Muscle of arm (tissue), 1 donor: ENCODE measurements at regions not wholly inside any gene's neighbourhood (a gene's known extent, or its start where the extent isn't known, plus 50 kb on each side); places are given as distances from the start of the nearest gene placed in this dataset.
"Not testable (repeated sequence)": the region's sequence is repeated elsewhere in the genome, so short reads cannot be mapped to it uniquely, and the experiment has no call there.

ENCODE experiments used
- DNase-seq: peaks from one replicate; pipeline ENCODE4 v3.0.0-alpha.2; 2013

DNA sequence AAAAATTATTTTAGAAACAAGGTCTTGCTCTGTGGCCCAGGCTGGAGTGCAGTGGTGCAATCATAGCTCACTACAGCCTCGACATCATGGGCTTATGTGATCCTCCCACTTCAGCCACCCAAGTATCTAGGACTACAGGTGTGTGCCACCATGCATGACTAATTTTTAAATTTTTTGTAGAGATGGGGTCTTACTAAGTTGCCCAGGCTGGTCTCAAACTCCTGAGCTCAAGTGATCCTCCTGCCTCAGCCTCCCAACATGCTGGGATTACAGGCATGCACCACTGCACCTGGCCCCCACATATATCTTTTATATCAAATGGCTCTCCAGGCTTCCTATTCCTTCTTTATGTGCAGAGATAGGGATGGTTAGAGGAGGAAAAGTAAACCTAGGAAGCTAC, 91.2 kb upstream of the SVIL start:
- DNase-seq = not testable (repeated sequence)

DNA sequence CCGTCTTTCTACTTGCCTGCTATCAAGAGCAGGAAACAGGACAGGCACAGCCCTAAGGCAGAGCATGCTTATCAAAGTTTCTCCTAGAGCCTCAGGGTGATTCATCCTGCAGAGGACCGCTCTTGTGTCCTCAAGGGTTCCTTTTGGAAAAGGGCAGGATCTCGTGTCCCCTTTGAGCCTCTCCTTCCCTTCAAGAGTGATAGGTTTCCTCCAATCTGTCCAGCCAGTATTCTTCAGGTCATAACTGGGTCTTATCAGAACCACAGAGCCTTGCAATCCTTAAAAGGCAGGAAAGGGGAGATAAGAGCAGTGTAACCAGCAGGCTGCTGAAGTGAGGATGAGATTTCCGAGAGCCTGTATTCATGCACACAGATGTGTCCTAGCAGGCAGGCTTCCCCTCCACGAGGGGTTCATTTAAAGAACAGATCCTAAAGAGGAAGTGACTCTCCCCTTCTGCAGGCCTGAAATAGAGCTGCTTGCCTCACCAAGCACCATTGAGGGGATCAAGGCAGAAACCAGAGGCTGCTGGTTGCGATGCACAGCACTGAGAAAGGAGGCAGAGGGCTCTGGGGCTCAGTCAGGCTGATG, 90.5 kb upstream of the SVIL start:
- no peak for DNase-seq

- no peak for DNase-seq
These were observed 89.0 kb upstream of the SVIL start for GRCh38 chr10:29723726-29724125.

DNA sequence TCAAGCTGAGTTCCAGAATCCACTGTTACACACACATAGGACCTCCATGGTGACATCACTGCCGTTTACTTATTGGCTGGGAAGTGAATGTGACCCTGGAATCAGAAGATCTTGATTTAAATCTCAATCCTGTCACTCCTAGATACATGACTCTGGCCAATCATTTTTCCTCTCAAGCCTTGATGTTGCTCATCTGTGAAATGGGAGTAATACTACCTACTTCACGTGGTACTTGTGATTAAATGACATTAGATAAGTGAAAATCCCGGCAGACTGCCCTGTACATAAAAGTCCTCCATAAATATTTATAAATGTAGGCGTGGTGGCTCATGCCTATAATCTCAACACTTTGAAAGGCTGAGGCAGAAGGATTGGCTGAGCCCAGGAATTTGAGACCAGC, 88.0 kb upstream of the SVIL start:
- DNase-seq = no peak

- no peak for DNase-seq
These were observed 85.4 kb upstream of the SVIL start for GRCh38 chr10:29720149-29720548.

DNA sequence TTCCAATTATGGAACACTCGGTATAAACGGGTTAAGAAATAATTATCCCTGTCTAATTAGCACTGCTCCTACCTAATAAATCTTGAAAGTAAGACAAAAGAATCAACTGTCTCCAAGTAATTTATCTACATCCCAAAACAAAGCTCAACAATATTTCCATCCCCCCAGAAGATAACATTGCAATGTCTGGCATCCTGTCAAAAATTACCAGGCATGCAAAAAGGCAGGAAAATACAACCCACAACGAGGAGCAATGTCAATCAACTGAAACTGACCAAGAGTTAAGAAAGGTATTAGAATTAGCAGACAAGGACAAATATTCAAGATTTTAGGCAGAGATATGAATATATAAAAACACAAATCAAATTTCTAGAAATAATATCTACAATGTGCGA, 84.5 kb upstream of the SVIL start:
- DNase-seq = no peak

- no peak for DNase-seq
These were observed 80.5 kb upstream of the SVIL start for GRCh38 chr10:29715296-29715695.

GRCh38 chr10:29714096-29714874, 79.5 kb upstream of the SVIL start:
- DNase-seq = no peak

DNA sequence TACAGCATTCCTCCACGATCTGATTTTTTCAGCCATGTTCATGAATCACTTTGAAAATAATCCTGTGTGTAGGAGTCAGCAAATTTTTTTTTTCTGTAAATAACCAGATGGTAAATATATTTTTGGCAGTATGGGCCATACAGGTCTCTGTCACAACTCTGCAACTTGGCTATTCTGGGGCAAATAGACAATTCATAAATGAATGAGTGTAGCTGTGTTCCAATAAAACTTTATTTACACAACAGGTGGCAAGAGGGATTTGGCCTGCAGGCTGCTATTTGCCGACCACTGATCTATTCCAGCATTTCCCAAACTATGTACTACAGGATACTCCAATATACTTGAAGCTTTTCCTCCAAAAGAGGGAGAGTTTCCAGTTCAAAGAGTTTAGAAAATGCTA, 78.7 kb upstream of the SVIL start:
- no peak for DNase-seq

DNA sequence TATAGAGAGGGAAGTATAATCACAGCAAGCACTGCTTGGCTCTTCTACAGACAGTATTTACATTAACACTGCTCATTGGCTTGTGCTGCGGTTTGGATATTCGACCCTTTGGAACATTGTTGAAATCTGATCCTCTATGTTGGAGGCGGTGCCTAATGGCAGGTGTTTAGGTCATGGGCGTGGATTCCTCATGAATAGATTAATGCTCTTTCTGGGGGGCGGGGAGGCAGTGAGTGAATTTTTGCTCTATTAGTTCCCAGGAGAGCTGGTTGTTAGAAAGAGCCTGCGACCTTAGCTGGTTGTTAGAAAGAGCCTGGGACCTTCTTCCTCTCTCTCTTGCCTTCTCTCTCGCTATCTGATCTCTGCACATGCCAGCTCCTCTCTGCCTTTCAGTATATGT, 77.3 kb upstream of the SVIL start:
- no peak for DNase-seq

GRCh38 chr10:29710128-29710527, 75.4 kb upstream of the SVIL start:
- DNase-seq = no peak

- no peak for DNase-seq
These were observed 74.8 kb upstream of the SVIL start for GRCh38 chr10:29709484-29710002.

GRCh38 chr10:29703271-29703670, 68.5 kb upstream of the SVIL start:
- DNase-seq = no peak

DNA sequence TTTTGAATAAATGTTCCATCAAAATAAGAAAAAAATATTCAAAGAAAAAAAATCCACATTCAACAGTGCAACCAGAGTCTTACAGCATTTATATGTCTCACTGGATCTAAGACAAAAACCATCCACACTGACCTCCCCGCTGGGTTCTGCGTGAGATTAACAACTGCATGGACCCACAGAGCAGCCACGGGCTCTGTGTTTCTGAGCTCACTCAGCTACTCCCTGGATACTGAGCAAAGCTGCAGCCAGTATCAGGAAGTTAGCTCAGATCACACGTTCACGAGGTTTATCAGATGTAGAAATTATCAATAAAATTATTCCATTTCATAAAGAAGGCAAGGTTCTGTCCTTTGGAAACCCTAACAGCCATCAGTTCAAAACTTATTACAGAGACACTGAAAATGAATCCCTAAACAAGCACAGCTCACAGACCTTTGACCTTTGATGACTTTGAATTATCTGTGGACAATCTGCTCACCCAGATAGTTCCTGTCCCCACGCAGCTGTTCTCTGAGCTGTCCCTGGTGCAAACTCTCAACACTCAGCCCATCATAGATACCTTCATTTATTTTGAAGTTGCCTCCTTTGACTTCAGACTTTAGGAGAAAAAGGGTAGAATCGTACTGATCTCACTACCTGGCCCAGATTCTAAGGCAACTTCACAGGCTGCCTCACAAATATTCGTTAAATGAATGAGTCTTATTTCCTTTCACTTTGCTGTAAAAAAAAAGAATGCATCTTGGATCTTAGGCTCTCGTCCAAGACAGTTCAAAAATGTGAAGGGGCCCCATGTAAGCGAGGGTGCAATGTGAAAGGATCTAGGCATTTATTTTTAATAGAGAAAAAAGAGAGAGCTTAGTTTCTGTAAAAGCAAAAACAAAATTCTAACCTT, 67.7 kb upstream of the SVIL start:
- peak; percentile 35 for DNase-seq

DNA sequence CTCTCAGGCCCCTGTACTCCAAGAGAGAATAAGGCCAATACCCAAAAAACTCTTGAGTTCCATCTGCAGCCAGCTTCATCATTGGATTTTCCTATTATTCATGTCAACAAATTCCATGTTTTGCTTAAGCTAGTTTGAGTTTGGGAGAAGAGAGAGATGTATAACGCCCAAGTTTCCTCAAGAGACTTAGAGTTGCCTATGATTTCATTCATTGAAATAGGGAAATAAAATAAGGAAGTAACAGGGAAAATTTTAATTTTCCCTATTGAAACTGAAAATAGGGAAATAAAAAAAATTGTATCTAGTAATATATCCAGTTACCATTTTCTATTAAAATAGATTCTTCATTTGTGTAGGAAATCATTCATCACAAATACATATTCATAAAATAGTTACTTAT, 66.5 kb upstream of the SVIL start:
- DNase-seq = no peak

DNA sequence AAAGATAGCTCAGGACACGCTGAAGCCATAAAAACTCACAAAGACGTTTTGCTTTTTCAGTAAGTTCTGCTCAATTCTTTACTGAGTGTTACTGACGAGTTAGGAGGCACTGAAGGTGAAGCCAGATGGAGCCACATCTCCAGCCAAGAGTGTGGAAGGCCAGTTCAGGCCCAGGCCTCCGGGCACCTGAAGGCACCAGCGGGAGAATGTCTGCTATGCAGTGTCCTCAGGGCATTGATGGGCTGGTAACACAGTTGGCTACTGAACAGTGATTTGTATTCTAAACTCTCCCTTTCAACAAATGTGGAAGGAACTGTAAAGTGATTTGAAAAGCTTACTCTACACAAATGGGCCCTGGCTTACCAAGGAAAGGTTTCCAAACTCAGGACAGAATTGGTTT, 64.8 kb upstream of the SVIL start:
- DNase-seq = no peak

- no peak for DNase-seq
These were observed 64.2 kb upstream of the SVIL start for GRCh38 chr10:29698773-29699490.

- not testable (repeated sequence) for DNase-seq
These were observed 61.8 kb upstream of the SVIL start for GRCh38 chr10:29696581-29696980.

GRCh38 chr10:29694121-29694520, 59.4 kb upstream of the SVIL start:
- DNase-seq = no peak

GRCh38 chr10:29692121-29692539, 57.4 kb upstream of the SVIL start:
- no peak for DNase-seq

DNA sequence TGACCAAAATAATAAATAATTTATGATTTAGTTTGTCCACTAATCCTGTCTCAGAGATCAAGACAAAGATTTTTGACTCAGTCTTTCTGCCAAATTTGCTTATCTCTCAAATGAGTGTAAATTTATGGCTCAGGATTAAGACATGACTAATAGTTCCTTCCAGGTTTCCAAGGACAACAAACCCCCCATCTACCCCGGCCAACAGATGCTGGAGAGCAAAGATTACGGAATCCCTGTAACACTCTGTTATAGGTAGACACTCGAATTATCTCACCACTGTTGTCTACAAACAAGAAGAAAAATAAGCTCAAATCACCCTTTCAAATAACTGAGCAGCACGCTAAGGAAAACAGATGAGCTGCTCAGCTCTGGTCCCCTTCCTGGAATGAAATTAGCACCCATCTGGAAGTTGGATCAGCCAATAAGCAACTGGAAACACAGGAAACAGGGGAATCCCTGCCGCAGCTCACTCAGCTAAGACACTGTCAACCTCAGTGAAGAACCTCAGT, 56.8 kb upstream of the SVIL start:
- DNase-seq = peak; percentile 74

GRCh38 chr10:29689001-29689400, 54.2 kb upstream of the SVIL start:
- no peak for DNase-seq
